Common myeloid progenitor, CD34-positive (primary cell): ENCODE measurements at regions not wholly inside any gene's neighbourhood (a gene's known extent, or its start where the extent isn't known, plus 50 kb on each side); places are given as distances from the start of the nearest gene placed in this dataset.

Experiments
- CTCF ChIA-PET: fragments of 350-600 bp; sonication (Branson Sonifier 250); formaldehyde crosslinking; loops from one replicate; lab custom pipeline; 2021; ENCODE audit warnings: antibody characterized with exemption; lab: Charles Lee
- POLR2A ChIA-PET: fragments of 350-600 bp; sonication (Branson Sonifier 250); formaldehyde crosslinking; loops from one replicate; lab custom pipeline; 2021; ENCODE audit warnings: antibody characterized with exemption; lab: Charles Lee
- DNase-seq, 3 donors: peaks; one replicate each; pipeline versions ENCODE4 v3.0.0 to v3.0.0-alpha.2; 2013
- H3K27ac ChIP-seq, 2 experiments: 1 replicate in 1 of 2; 2 replicates in 1 of 2; pipeline ENCODE4 v1.7.0; 2013; ENCODE audit warnings: inconsistent platforms in 2 of 2, low read length in 2 of 2, mild to moderate bottlenecking in 2 of 2, low read depth in 1 of 2, moderate library complexity in 1 of 2; ENCODE audit not compliant: severe bottlenecking in 2 of 2, insufficient read depth in 1 of 2, poor library complexity in 1 of 2
- H3K27me3 ChIP-seq, 5 experiments: replicated peaks in 2 of 5; 1 replicate in 3 of 5; 2 replicates in 2 of 5; pipeline versions ENCODE4 v1.6.1 to v1.7.0; 2013; ENCODE audit warnings: low read length in 4 of 5, mild to moderate bottlenecking in 2 of 5, moderate library complexity in 2 of 5, inconsistent platforms in 1 of 5; ENCODE audit not compliant: insufficient read depth in 5 of 5, control insufficient read depth in 4 of 5
- H3K36me3 ChIP-seq, 4 experiments: 1 replicate in 2 of 4; 2 replicates in 2 of 4; pipeline versions ENCODE4 v1.6.1 to v1.7.0; 2013; ENCODE audit warnings: low read length in 3 of 4, control low read depth in 1 of 4, mild to moderate bottlenecking in 1 of 4; ENCODE audit not compliant: control insufficient read depth in 4 of 4, insufficient read depth in 4 of 4
- H3K4me1 ChIP-seq, 4 experiments: 1 replicate in 3 of 4; 2 replicates in 1 of 4; pipeline versions ENCODE4 v1.6.1 to v1.7.1; 2013; ENCODE audit warnings: low read length in 3 of 4, mild to moderate bottlenecking in 3 of 4, control low read depth in 1 of 4, inconsistent platforms in 1 of 4, moderate library complexity in 1 of 4; ENCODE audit not compliant: control insufficient read depth in 4 of 4, insufficient read depth in 4 of 4; ENCODE audit errors: control extremely low read depth in 1 of 4
- H3K4me3 ChIP-seq, 7 experiments: 1 replicate in 4 of 7; 2 replicates in 3 of 7; pipeline versions ENCODE4 v1.5.1 to v1.7.0; 2013; ENCODE audit warnings: mild to moderate bottlenecking in 7 of 7, low read length in 6 of 7, moderate library complexity in 6 of 7, inconsistent platforms in 2 of 7, low read depth in 2 of 7, control low read depth in 1 of 7; ENCODE audit not compliant: insufficient read depth in 4 of 7, control insufficient read depth in 1 of 7; ENCODE audit errors: extremely low read depth in 1 of 7
- H3K9me3 ChIP-seq, 5 experiments: 1 replicate in 4 of 5; 2 replicates in 1 of 5; pipeline versions ENCODE4 v1.6.1 to v1.7.1; 2013; ENCODE audit warnings: low read length in 4 of 5, mild to moderate bottlenecking in 2 of 5, inconsistent platforms in 1 of 5, low read depth in 1 of 5, moderate library complexity in 1 of 5; ENCODE audit not compliant: control insufficient read depth in 4 of 5, insufficient read depth in 2 of 5; ENCODE audit errors: control extremely low read depth in 1 of 5
- WGBS: methylation state at CpG from one replicate; pipeline ENCODE4 v1.1.5; 2013; ENCODE audit not compliant: insufficient coverage; 5-methylcytosine and 5-hydroxymethylcytosine counted together

DNA sequence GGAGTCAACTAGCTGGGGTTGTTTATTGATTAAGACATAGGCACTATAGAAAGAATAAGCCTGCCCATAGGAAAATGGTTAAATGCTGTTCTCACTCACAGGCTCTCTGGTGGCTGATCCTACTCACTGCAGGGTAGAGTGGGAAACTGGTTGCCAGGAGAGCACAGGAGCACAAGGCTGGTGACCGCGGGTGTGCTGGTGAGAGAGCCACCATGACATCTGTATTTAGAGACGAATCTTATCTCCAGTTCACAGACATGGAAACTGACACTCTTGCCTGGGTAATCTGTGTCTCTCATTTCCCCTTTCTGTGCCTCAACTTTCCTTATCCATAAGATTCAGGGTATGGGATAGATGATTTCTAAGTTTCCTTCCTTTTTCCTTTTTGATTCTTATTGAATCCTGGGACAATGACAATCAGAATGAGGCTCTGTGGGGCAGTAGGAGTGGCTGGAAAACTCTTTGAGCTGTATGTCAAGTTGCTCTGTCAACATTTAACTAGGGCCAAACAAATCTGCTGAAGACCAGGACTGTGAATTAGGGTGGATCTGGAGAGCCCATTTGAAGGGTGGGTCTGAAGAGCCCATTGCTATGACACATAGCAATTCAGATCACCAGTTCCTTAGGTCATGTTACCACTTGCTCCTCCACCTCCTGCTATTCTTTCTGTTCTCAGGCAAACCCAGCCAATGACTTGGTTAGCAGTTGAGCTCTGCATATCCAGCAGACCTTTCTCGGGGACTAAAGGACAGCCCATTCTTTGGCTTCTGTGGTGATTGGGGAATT is 286.1 kb upstream of the TBL1XR1 start:
- Histone ChIP-seq H3K27me3 (no peaks in the 10 kb centered on the region), H3K27ac (no peak overlapping the region), H3K4me1 (peaks cover 0 to 1% (median 0%) of the 10 kb centered on the region in 4 experiments), H3K36me3 (no peaks in the 10 kb centered on the region), H3K4me3 (no peak overlapping the region), H3K9me3 (peaks cover 0 to 9% (median 3%) of the 10 kb centered on the region in 5 experiments)
- DNase-seq, result peak; percentile 50 to 75 (median 66)
- ChIA-PET POLR2A (no interaction called here), CTCF (no interaction called here)
- 83% methylated on average over 2 of the region's 4 CpGs for WGBS

DNA sequence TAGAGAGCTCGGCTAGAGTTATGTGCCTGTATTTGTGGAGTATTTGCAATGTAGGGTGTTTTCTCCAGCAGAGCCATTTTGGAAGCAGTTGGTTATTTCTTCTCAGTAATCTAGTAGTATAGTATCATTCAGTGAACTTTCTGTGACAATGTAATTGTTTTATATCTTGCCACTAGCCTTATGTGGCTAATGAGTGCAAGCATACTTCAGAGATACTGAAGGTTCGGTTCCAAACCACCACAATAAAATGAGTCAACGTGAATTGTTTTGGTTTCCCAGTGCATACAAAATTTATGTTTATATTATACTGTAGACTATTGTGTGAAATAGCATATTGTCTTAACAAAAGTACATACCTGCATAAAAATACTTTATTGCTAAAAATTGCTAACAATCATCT is 286.9 kb upstream of the TBL1XR1 start:
- H3K27ac ChIP-seq, result no peak overlapping the region

DNA sequence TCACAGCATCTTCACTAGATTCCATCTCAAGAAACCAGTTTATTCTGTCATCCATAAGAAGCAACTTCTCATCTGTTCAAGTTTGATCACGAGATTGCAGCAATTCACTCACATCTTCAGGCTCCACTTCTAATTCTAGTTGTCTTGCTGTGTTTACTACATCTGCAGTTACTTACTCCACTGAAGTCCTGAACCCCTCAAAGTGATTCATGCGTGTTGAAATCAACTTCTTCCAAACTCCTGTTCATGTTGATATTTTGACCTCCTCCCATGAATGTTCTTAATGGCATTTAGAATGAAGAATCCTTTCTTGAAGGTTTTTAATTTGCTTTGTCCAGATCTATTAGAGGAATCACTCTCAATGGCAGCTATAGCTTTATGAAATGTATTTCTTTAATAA is 287.6 kb upstream of the TBL1XR1 start:
- ChIA-PET CTCF (interaction anchor here (0.6 kb wide), 1 partner anchor 9 kb away, joined by 5 read pairs; no protein-coding TSS in a partner anchor), POLR2A (no interaction called here)
- no peak overlapping the region for H3K27ac ChIP-seq
- H3K27me3 ChIP-seq, result no peaks in the 10 kb centered on the region
- peaks cover 0 to 9% (median 3%) of the 10 kb centered on the region in 5 experiments for H3K9me3 ChIP-seq
- no peaks in the 10 kb centered on the region for H3K36me3 ChIP-seq
- peaks cover 0 to 1% (median 0%) of the 10 kb centered on the region in 4 experiments for H3K4me1 ChIP-seq
- DNase-seq, result no peak
- no peak overlapping the region for H3K4me3 ChIP-seq
- whole genome bisulfite sequencing, result 100% methylated on average over 2 of the region's 2 CpGs

More for the DNA sequence above, 286.9 kb upstream of the TBL1XR1 start:
- no peak for DNase-seq
- Histone ChIP-seq H3K36me3 (no peaks in the 10 kb centered on the region), H3K4me1 (peaks cover 0 to 1% (median 0%) of the 10 kb centered on the region in 4 experiments), H3K4me3 (no peak overlapping the region), H3K27me3 (no peaks in the 10 kb centered on the region), H3K9me3 (peaks cover 0 to 9% (median 3%) of the 10 kb centered on the region in 5 experiments)
- ChIA-PET POLR2A (no interaction called here), CTCF (no interaction called here)
- WGBS, result no CpG with 5 or more reads among the region's 3 CpGs

DNA sequence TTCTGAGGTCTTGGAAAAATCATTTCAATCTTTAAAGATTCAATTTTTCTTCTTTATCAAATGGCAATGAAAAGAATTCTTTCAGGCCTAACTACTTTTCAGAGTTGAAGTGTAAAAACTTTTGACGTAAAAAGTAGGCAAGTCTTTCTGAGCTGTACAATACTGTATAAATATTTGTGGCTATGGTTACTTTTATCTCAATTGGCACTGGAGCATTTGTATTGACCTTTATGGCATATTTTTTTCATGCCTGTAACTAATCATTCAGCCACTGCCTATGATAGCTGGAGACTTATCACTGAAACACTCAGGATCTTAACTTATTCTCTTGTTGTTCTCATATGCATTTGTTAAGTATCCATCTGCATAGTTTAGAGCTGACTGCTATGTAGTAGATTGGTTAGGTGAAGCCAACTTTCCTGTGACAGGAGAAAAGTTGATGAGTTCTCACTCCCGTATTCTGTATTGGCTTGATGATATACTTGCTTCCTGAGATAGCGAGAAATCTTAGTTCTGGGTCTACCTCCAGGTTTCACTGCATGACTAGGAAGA is 290.4 kb upstream of the TBL1XR1 start:
- CTCF ChIA-PET, result no interaction called here
- no peak overlapping the region for H3K4me3 ChIP-seq
- no peak overlapping the region for H3K27ac ChIP-seq
- peaks cover 0 to 9% (median 3%) of the 10 kb centered on the region in 5 experiments for H3K9me3 ChIP-seq
- H3K27me3 ChIP-seq, result no peaks in the 10 kb centered on the region
- POLR2A ChIA-PET, result no interaction called here
- DNase-seq, result no peak
- H3K4me1 ChIP-seq, result peaks cover 0 to 6% (median 0%) of the 10 kb centered on the region in 4 experiments
- no peaks in the 10 kb centered on the region for H3K36me3 ChIP-seq
- 83% methylated on average over 2 of the region's 3 CpGs for WGBS

DNA sequence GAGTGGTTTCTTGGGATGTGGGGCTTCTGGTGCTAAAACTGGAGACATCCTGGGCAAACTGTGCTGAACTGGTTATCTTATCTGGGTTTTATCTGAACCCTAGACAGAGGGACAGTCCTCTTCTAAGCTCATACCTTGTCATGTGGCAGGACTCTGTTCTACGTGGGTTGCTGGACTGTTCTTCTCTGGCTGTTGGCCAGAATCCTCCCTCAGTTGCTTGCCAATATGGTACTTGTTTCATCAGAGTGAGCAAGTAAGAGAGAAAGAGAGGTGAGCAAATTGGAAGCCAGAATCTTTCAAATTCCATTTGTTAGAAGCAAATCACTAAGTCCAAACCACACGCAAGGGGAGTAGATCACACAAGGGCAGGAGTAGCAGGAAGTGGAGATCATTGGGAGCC is 291.5 kb upstream of the TBL1XR1 start:
- H3K9me3 ChIP-seq, result peaks cover 0 to 9% (median 3%) of the 10 kb centered on the region in 5 experiments
- no peaks in the 10 kb centered on the region for H3K27me3 ChIP-seq
- H3K4me1 ChIP-seq, result peaks cover 0 to 6% (median 0%) of the 10 kb centered on the region in 4 experiments
- DNase-seq, result no peak
- CTCF ChIA-PET, result no interaction called here
- no peaks in the 10 kb centered on the region for H3K36me3 ChIP-seq
- 90% methylated on average over 1 of the region's 2 CpGs for WGBS
- no peak overlapping the region for H3K4me3 ChIP-seq
- H3K27ac ChIP-seq, result no peak overlapping the region
- POLR2A ChIA-PET, result no interaction called here

DNA sequence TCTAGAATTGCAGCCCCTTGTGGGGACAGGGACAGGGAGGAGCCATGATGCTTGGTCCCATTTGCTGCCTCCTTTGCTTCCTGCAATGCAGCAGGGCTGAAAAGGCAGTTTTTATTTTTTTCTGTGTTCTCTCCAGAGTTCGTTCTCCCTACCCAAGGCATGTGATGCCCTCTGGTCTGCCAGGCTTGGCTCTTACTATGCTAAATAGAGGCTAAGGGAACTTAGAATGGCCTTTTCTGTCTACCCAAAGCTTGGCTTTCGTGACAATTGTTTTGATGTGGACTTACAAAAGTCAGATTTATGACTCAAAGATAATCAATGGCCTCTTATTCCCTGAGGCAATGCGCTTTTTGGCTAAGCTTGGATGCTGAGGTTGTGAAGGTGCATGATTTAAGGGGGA is 293.3 kb upstream of the TBL1XR1 start:
- ChIA-PET POLR2A (no interaction called here), CTCF (no interaction called here)
- no peaks in the 10 kb centered on the region for H3K36me3 ChIP-seq
- DNase-seq, result no peak
- WGBS, result 100% methylated on average over 1 of the region's 3 CpGs
- H3K27me3 ChIP-seq, result no peaks in the 10 kb centered on the region
- H3K9me3 ChIP-seq, result peaks cover 0 to 4% (median 1%) of the 10 kb centered on the region in 5 experiments
- H3K4me1 ChIP-seq, result peaks cover 0 to 6% (median 0%) of the 10 kb centered on the region in 4 experiments
- no peak overlapping the region for H3K27ac ChIP-seq
- H3K4me3 ChIP-seq, result no peak overlapping the region
